SU-DHL-6 (cell line): ENCODE measurements at regions not wholly inside any gene's neighbourhood (a gene's known extent, or its start where the extent isn't known, plus 50 kb on each side); places are given as distances from the start of the nearest gene placed in this dataset.

ENCODE experiments used
- EZH2phosphoT487 ChIP-seq: fragments of 200-600 bp; sonication (generic), shearing (Covaris generic); conservative IDR thresholded peaks from 2 replicates; pipeline ENCODE4 v1.6.1; 2018; ENCODE audit warnings: mild to moderate bottlenecking, antibody characterized with exemption, low read length, moderate library complexity, mixed read lengths
- TF ChIP-seq, protein P1 (sequence below): fragments of 200-600 bp; sonication (generic); IDR thresholded peaks from one replicate; pipeline ENCODE4 v1.5.1; 2017; ENCODE audit warnings: antibody characterized with exemption, mild to moderate bottlenecking, low read length, moderate library complexity; ENCODE audit not compliant: insufficient read depth, poor library complexity, severe bottlenecking

DNA sequence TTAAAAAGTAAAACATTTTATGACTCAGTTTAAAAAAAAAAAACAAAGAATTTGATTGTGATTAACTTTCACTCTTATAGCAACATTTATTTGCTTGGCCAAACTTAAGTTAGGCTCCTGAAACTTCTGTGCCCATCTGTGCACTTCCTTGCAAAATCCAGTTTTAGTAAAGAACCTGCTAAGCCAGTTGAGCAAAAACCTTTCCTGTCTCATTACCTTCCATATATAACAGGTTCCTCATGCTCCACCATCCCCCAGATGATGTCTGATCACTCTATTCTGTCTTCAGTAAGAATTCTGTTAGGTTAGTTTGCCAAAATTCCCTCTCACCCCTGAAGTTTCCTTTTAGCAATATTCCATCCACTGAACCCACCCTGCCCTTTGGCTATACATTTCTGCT is 1200.5 kb downstream of the C4orf33 start:
- TF ChIP-seq, protein P1, sequence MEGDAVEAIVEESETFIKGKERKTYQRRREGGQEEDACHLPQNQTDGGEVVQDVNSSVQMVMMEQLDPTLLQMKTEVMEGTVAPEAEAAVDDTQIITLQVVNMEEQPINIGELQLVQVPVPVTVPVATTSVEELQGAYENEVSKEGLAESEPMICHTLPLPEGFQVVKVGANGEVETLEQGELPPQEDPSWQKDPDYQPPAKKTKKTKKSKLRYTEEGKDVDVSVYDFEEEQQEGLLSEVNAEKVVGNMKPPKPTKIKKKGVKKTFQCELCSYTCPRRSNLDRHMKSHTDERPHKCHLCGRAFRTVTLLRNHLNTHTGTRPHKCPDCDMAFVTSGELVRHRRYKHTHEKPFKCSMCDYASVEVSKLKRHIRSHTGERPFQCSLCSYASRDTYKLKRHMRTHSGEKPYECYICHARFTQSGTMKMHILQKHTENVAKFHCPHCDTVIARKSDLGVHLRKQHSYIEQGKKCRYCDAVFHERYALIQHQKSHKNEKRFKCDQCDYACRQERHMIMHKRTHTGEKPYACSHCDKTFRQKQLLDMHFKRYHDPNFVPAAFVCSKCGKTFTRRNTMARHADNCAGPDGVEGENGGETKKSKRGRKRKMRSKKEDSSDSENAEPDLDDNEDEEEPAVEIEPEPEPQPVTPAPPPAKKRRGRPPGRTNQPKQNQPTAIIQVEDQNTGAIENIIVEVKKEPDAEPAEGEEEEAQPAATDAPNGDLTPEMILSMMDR: no peak
- TF ChIP-seq EZH2phosphoT487: no peak
